ENCODE measurements at regions not wholly inside any gene's neighbourhood (a gene's known extent, or its start where the extent isn't known, plus 50 kb on each side); places are given as distances from the start of the nearest gene placed in this dataset.

DNA sequence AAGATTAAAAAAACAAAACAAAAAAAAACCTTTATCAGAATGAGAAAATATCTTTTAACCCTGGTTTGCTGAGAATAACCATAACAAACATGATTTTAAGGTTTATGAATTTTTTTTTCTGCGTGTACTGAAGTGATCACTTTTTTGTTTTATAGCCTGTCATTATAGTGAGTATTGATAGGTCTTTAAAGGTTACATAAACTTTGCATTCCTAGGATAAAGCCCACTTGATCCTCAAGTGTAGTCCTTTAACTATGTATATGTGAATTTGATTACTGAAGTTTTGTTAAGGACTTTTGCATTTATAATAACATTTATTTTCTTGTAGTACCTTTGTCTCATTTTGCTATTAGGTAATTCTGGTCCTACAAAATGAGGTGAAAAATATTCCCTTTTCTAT lies 709.8 kb upstream of the PCDH20 start:
- no peak for TF ChIP-seq EZH2 (IDR thresholded peaks at IDR 0.05)
- TF ChIP-seq POLR2AphosphoS5 (IDR thresholded peaks at IDR 0.05; ENCODE audit: borderline replicate concordance, low read depth, low read length), result no peak
